K562 (cell line): ENCODE measurements at regions not wholly inside any gene's neighbourhood (a gene's known extent, or its start where the extent isn't known, plus 50 kb on each side); places are given as distances from the start of the nearest gene placed in this dataset.

ENCODE experiments used
- ATAC-seq: fragments of 200-7000 bp; cut with Tn5 transposase; 3 replicates; pipeline ENCODE4 v1.9.1; 2020; ENCODE audit warnings: moderate library complexity
- BruUV-seq: library from RNA; stranded (reverse); fragments of 400-500 nt; replicated peaks from 2 replicates; lab custom pipeline; 2021; lab: Mats Ljungman, UMichigan
- CTCF ChIA-PET: fragments of 300-600 bp; formaldehyde crosslinking; extraction: SDS; loops from one replicate; lab custom pipeline; 2021; ENCODE audit warnings: low intra/inter-chr PET ratio; lab: Yijun Ruan, JAX
- POLR2A ChIA-PET: fragments of 300-600, 350-650 bp; sonication (Branson Sonifier 250); formaldehyde crosslinking; extraction: SDS; loops from one replicate; lab custom pipeline; 2021; ENCODE audit warnings: antibody characterized with exemption, inconsistent platforms; lab: Yijun Ruan, JAX
- DNase-seq, 4 experiments: peaks; one replicate each; pipeline versions ENCODE4 v3.0.0 to v3.0.0-alpha.2; 2011 to 2018; ENCODE audit warnings: low spot score in 3 of 4, mixed read lengths in 3 of 4; ENCODE audit errors: extremely low read depth in 1 of 4
- FAIRE-seq: peaks from 2 replicates; lab custom pipeline; 2011; peaks lifted over from hg19 to GRCh38; lab: Jason Lieb, UNC
- H2AFZ ChIP-seq: 2 replicates; pipeline ENCODE4 v1.6.0; 2011; ENCODE audit warnings: low read depth, low read length, control low read depth, inconsistent platforms
- H3K27ac ChIP-seq: fragments of 200-600 bp; 3 replicates; pipeline ENCODE4 v1.8.0; 2011; ENCODE audit warnings: low read depth, mild to moderate bottlenecking, control low read depth, inconsistent platforms, low read length, moderate library complexity, mixed read lengths; ENCODE audit errors: extremely low read depth
- H3K27me3 ChIP-seq, 2 experiments: fragments of 300-600 bp in 1 of 2; 2 replicates in 1 of 2; 3 replicates in 1 of 2; pipeline versions ENCODE4 v1.6.0 to v1.8.0; 2011; ENCODE audit warnings: inconsistent platforms in 2 of 2, low read length in 2 of 2, mild to moderate bottlenecking in 1 of 2, mixed read lengths in 1 of 2, moderate library complexity in 1 of 2; ENCODE audit not compliant: control insufficient read depth in 2 of 2, insufficient read depth in 2 of 2
- H3K36me3 ChIP-seq: fragments of 300-600 bp; 3 replicates; pipeline ENCODE4 v1.8.0; 2011; ENCODE audit warnings: mild to moderate bottlenecking, low read length, inconsistent platforms; ENCODE audit not compliant: control insufficient read depth, insufficient read depth
- H3K4me1 ChIP-seq, 2 experiments: fragments of 200-600 bp in 1 of 2; replicated peaks in 1 of 2; 2 replicates in 1 of 2; 3 replicates in 1 of 2; pipeline versions ENCODE4 v1.5.1 to v1.8.0; 2011; ENCODE audit warnings: inconsistent platforms in 2 of 2, low read length in 2 of 2, mild to moderate bottlenecking in 1 of 2, mixed read lengths in 1 of 2, moderate library complexity in 1 of 2; ENCODE audit not compliant: control insufficient read depth in 2 of 2, insufficient read depth in 2 of 2
- H3K4me2 ChIP-seq: 2 replicates; pipeline ENCODE4 v1.6.1; 2011; ENCODE audit warnings: low read length, control low read depth, inconsistent platforms, mixed read lengths; ENCODE audit not compliant: insufficient read depth
- H3K4me3 ChIP-seq: fragments of 200-600 bp; sonication (generic), shearing (Covaris generic); 2 replicates; pipeline ENCODE4 v1.5.1; 2016; ENCODE audit warnings: control low read depth, inconsistent platforms
- H3K79me2 ChIP-seq: fragments of 200-600 bp; 3 replicates; pipeline ENCODE4 v1.8.0; 2011; ENCODE audit warnings: low read length, inconsistent platforms; ENCODE audit not compliant: control insufficient read depth, insufficient read depth
- H3K9ac ChIP-seq, 2 experiments: 2 replicates each; pipeline versions ENCODE4 v1.6.0 to v1.6.1; 2011; ENCODE audit warnings: low read depth in 2 of 2, low read length in 2 of 2, control low read depth in 1 of 2, inconsistent platforms in 1 of 2, mild to moderate bottlenecking in 1 of 2, mixed read lengths in 1 of 2; ENCODE audit not compliant: insufficient read depth in 1 of 2
- H3K9me1 ChIP-seq: one replicate; pipeline ENCODE4 v1.6.0; 2011; ENCODE audit warnings: inconsistent platforms, mild to moderate bottlenecking, low read length, moderate library complexity; ENCODE audit not compliant: control insufficient read depth, insufficient read depth
- H3K9me3 ChIP-seq: replicated peaks from 2 replicates; pipeline ENCODE4 v1.5.1; 2011; ENCODE audit warnings: low read depth, low read length, inconsistent platforms; ENCODE audit not compliant: control insufficient read depth, insufficient read depth
- H4K20me1 ChIP-seq: replicated peaks from 2 replicates; pipeline ENCODE4 v1.6.1; 2011; ENCODE audit warnings: low read length, inconsistent platforms, mixed read lengths; ENCODE audit not compliant: control insufficient read depth, insufficient read depth
- BCOR ChIP-seq: fragments of 450-650 bp; IDR thresholded peaks from 2 replicates; pipeline ENCODE4 v1.6.1; 2016
- HNRNPL ChIP-seq: fragments of 200-400 bp; formaldehyde crosslinking; IDR thresholded peaks from 2 replicates; pipeline ENCODE4 v1.6.1; 2017; ENCODE audit warnings: low read depth, mild to moderate bottlenecking, low read length
- KLF10 ChIP-seq: fragments of 250-450 bp; sonication (Bioruptor Pico); IDR thresholded peaks from 2 replicates; pipeline ENCODE4 v1.6.1; 2021; ENCODE audit warnings: matching md5 sums
- MTA3 ChIP-seq: fragments of 450-650 bp; formaldehyde crosslinking; IDR thresholded peaks from 2 replicates; pipeline ENCODE4 v1.6.1; 2017; ENCODE audit warnings: mild to moderate bottlenecking, borderline replicate concordance
- SMAD4 ChIP-seq: fragments of 250-450 bp; sonication (Bioruptor Pico); conservative IDR thresholded peaks from 2 replicates; pipeline ENCODE4 v1.8.0; 2021; ENCODE audit warnings: inconsistent platforms, mild to moderate bottlenecking, moderate library complexity
- TAL1 ChIP-seq: fragments of 450-650 bp; IDR thresholded peaks from 2 replicates; pipeline ENCODE4 v1.6.1; 2016; ENCODE audit warnings: mild to moderate bottlenecking
- TCF7 ChIP-seq: sonication (generic); IDR thresholded peaks from 2 replicates; pipeline ENCODE4 v1.6.1; 2016; ENCODE audit warnings: antibody characterized with exemption, borderline replicate concordance
- TCF7L2 ChIP-seq: fragments of 150-350 bp; IDR thresholded peaks from 2 replicates; pipeline ENCODE4 v1.6.1; 2016; ENCODE audit warnings: low read depth, mild to moderate bottlenecking, low read length, moderate library complexity
- TRIM28 ChIP-seq: fragments of 450-650 bp; IDR thresholded peaks from 2 replicates; pipeline ENCODE4 v1.6.1; 2017
- ZNF644 ChIP-seq: fragments of 200-800 bp; sonication (Bioruptor generic); IDR thresholded peaks from 2 replicates; pipeline ENCODE4 v1.6.1; 2016; ENCODE audit warnings: low read depth, missing genetic modification characterization, missing compliant biosample characterization
- WGBS: fragments of 100-300 bp; shearing (Covaris generic); methylation state at CpG from one replicate; pipeline ENCODE4 v1.1.6; 2016; ENCODE audit warnings: low coverage, mixed read lengths; ENCODE audit not compliant: insufficient coverage; ENCODE audit errors: missing lambda C conversion rate; 5-methylcytosine and 5-hydroxymethylcytosine counted together
- in situ Hi-C: fragments of 300-500 bp; cut with MboI; formaldehyde crosslinking; loops from 4 replicates; pipeline ENCODE4 v1.15.0; 2018; ENCODE audit warnings: inconsistent platforms, mixed read lengths
- intact Hi-C: fragments of 100-400 bp; cut with micrococcal nuclease; formaldehyde crosslinking; loops from 2 replicates; pipeline ENCODE4 v1.14.2; 2022
- TF ChIP-seq, protein P1 (sequence below): fragments of 250-450 bp; sonication (Bioruptor Pico); IDR thresholded peaks from 2 replicates; pipeline ENCODE4 v1.4.0; 2020; ENCODE audit warnings: mild to moderate bottlenecking, moderate library complexity

DNA sequence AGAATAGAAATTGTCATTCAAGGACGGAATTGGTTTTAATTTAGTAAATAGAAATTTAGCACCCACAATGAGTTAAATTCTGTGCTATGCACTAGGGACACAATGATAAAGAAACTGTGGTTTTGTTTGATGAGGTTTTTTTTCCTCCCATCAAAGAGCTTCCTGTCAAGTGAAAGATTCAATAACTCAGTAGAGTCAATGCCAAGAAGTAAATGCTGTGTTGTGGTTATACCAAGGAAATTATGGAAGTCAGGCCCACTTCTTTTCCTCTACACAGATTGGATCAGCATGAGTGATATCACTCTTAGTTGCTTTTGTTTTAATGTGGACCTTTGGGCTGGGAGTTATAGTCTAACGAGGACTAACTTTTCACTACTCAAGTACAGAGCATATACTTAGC lies 1269.6 kb upstream of the ADGRL2 start:
- intact Hi-C loops, result no loop called here
- Histone ChIP-seq H3K27me3 (no peaks in the 10 kb centered on the region), H3K9ac (no peak overlapping the region), H3K27ac (no peak overlapping the region), H2AFZ (no peak overlapping the region), H3K9me3 (no peaks in the 10 kb centered on the region), H4K20me1 (no peaks in the 10 kb centered on the region), H3K36me3 (no peaks in the 10 kb centered on the region), H3K4me2 (no peak overlapping the region), H3K4me3 (no peak overlapping the region), H3K9me1 (no peaks in the 10 kb centered on the region)
- no peak for ATAC-seq
- DNase-seq, result no peak
- in situ Hi-C loops, result no loop called here
- 0% methylated on average over 2 of the region's 2 CpGs for WGBS
- POLR2A ChIA-PET, result no interaction called here
- BruUV-seq, result no TSS peak
- TF ChIP-seq TCF7L2 (no peak), TAL1 (no peak), BCOR (no peak), TCF7 (no peak), HNRNPL (no peak), KLF10 (CRISPR knock-in tag) (no peak), SMAD4 (no peak), ZNF644 (no peak), TRIM28 (no peak), MTA3 (no peak)
- TF ChIP-seq, protein P1, sequence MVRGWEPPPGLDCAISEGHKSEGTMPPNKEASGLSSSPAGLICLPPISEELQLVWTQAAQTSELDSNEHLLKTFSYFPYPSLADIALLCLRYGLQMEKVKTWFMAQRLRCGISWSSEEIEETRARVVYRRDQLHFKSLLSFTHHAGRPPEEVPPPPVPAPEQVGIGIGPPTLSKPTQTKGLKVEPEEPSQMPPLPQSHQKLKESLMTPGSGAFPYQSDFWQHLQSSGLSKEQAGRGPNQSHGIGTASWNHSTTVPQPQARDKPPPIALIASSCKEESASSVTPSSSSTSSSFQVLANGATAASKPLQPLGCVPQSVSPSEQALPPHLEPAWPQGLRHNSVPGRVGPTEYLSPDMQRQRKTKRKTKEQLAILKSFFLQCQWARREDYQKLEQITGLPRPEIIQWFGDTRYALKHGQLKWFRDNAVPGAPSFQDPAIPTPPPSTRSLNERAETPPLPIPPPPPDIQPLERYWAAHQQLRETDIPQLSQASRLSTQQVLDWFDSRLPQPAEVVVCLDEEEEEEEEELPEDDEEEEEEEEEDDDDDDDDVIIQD (CRISPR knock-in tag), result no peak
- TF ChIP-seq, all 486 proteins: peak for 0
- FAIRE-seq, result no peak
- CTCF ChIA-PET, result no interaction called here
- no peaks in the 10 kb centered on the region for H3K79me2 ChIP-seq
- no peaks in the 10 kb centered on the region for H3K4me1 ChIP-seq
